Midbrain (tissue), 1 donor: ENCODE measurements at regions not wholly inside any gene's neighbourhood (a gene's known extent, or its start where the extent isn't known, plus 50 kb on each side); places are given as distances from the start of the nearest gene placed in this dataset.

ENCODE experiments used
- DNase-seq: peaks from one replicate; lab custom pipeline; 2025; lab: John Stamatoyannopoulos, UW

- no peak for DNase-seq
Observed at GRCh38 chr16:65954446-65954845, 412.0 kb upstream of the CDH5 start.

GRCh38 chr16:65950211-65950610 is 416.3 kb upstream of the CDH5 start:
- no peak for DNase-seq

GRCh38 chr16:65948361-65948760 is 418.1 kb upstream of the CDH5 start:
- DNase-seq = no peak

- DNase-seq = no peak
Observed at GRCh38 chr16:65947951-65948350, 418.5 kb upstream of the CDH5 start.

GRCh38 chr16:65945493-65945892 is 421.0 kb upstream of the CDH5 start:
- no peak for DNase-seq

- no peak for DNase-seq
Observed at GRCh38 chr16:65944361-65944760, 422.1 kb upstream of the CDH5 start.

GRCh38 chr16:65940711-65941110 is 425.8 kb upstream of the CDH5 start:
- no peak for DNase-seq

- no peak for DNase-seq
Observed at GRCh38 chr16:65938083-65938482, 428.4 kb upstream of the CDH5 start.

- DNase-seq = no peak
Observed at GRCh38 chr16:65937455-65937854, 429.0 kb upstream of the CDH5 start.

- no peak for DNase-seq
Observed at GRCh38 chr16:65936096-65936495, 430.4 kb upstream of the CDH5 start.

- no peak for DNase-seq
Observed at GRCh38 chr16:65934443-65934842, 432.0 kb upstream of the CDH5 start.

GRCh38 chr16:65933703-65934102 is 432.8 kb upstream of the CDH5 start:
- no peak for DNase-seq

- no peak for DNase-seq
Observed at GRCh38 chr16:65932350-65933072, 434.0 kb upstream of the CDH5 start.

- DNase-seq = no peak
Observed at GRCh38 chr16:65922923-65923322, 443.6 kb upstream of the CDH5 start.

- no peak for DNase-seq
Observed at GRCh38 chr16:65919986-65920376, 446.5 kb upstream of the CDH5 start.

GRCh38 chr16:65919145-65919985 is 447.1 kb upstream of the CDH5 start:
- DNase-seq = no peak

GRCh38 chr16:65917466-65917865 is 449.0 kb upstream of the CDH5 start:
- no peak for DNase-seq

GRCh38 chr16:65916995-65917394 is 449.5 kb upstream of the CDH5 start:
- no peak for DNase-seq

GRCh38 chr16:65910291-65910690 is 456.2 kb upstream of the CDH5 start:
- DNase-seq = no peak

GRCh38 chr16:65909310-65910050 is 457.0 kb upstream of the CDH5 start:
- DNase-seq = no peak

- peak; percentile 2 for DNase-seq
Observed at GRCh38 chr16:65908568-65908967, 457.9 kb upstream of the CDH5 start.

GRCh38 chr16:65905331-65905730 is 461.2 kb upstream of the CDH5 start:
- no peak for DNase-seq
